ENCODE measurements at regions not wholly inside any gene's neighbourhood (a gene's known extent, or its start where the extent isn't known, plus 50 kb on each side); places are given as distances from the start of the nearest gene placed in this dataset.

DNA sequence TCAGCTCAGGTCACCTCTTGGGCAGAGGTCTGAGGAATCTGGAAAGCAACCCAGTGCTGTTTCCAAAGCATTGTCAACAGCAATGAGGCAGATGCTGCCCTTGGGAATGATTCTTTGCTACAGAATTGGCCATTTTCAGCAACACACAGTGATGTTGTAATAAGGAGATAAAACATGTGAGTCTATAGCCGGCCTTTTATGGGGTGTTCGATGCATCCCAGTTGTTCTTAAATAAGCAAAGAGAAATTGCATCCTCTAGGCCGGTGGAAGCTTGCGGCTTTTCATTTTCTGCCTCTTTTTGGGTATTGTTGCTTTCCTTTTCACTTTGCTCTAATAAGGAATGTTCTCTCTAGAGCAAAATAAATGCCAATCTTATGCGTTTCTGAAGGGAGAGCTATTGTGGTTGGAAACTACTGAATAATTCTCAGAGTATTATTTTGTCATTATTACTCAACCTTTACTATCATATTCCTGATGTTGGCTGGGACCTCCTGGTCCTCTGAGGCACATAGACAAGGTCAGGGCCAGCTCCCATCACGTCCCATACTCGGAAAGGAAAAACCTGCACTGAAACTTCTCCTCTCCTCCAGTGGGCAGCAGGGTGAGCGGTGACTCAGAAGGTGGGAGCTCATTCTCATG, 214.2 kb downstream of the CDH26 start:
- TF ChIP-seq, protein P1, sequence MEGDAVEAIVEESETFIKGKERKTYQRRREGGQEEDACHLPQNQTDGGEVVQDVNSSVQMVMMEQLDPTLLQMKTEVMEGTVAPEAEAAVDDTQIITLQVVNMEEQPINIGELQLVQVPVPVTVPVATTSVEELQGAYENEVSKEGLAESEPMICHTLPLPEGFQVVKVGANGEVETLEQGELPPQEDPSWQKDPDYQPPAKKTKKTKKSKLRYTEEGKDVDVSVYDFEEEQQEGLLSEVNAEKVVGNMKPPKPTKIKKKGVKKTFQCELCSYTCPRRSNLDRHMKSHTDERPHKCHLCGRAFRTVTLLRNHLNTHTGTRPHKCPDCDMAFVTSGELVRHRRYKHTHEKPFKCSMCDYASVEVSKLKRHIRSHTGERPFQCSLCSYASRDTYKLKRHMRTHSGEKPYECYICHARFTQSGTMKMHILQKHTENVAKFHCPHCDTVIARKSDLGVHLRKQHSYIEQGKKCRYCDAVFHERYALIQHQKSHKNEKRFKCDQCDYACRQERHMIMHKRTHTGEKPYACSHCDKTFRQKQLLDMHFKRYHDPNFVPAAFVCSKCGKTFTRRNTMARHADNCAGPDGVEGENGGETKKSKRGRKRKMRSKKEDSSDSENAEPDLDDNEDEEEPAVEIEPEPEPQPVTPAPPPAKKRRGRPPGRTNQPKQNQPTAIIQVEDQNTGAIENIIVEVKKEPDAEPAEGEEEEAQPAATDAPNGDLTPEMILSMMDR (IDR thresholded peaks at IDR 0.05): no peak
- intact Hi-C loops (cut with DNase I): no loop called here
- H3K27me3 ChIP-seq: no peaks in the 10 kb centered on the region
- no peak overlapping the region for H3K27ac ChIP-seq
- no peaks in the 10 kb centered on the region for H3K4me1 ChIP-seq
- H3K9me3 ChIP-seq: no peaks in the 10 kb centered on the region
- no peak overlapping the region for H3K4me3 ChIP-seq
- no peaks in the 10 kb centered on the region for H3K36me3 ChIP-seq
- no peak for DNase-seq (ENCODE audit: low spot score in 2 of 2)

DNA sequence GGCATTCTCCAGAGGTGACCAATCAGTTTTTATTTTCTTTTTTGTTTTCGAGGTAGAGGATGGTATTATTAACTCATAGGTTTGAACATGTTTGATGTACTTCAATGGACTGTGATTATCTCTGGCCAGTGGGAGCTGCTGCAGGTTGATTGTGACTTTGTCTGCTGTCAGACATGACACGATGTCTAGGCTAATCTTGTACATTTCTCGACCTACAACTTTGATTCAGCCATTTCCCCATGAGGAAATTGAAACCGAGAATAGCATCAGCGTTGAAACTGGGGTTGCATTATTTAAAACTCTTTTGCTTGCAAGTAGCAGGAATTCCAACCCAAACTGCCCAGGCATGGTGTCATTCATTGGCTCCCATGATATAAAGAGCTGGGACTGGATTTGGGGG, 218.9 kb downstream of the CDH26 start:
- no peak for DNase-seq (ENCODE audit: low spot score in 2 of 2)
- TF ChIP-seq, protein P1 (IDR thresholded peaks at IDR 0.05): no peak
- intact Hi-C loops (cut with DNase I): no loop called here

DNA sequence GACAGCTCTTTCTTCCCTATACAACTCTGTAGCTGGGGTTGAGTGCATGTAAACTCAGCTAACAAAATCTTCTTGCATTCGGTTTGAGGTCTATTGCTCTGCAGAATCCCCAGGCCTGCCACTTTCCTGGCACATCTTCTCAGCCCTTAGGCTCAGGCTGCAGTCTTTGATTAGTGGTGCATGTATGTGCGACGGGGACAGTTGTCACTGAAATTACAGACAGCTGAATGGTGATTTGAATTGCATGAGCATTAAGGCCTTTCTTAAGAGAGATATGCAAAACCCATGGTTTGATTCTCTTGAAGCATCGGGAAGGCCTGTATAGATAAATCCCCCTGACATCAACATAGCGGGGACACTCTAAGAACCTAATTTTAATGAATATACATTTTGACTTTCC, 222.8 kb downstream of the CDH26 start:
- TF ChIP-seq, protein P1 (IDR thresholded peaks at IDR 0.05): no peak
- Histone ChIP-seq H3K27me3 (no peaks in the 10 kb centered on the region), H3K4me1 (no peaks in the 10 kb centered on the region), H3K36me3 (no peaks in the 10 kb centered on the region), H3K4me3 (no peak overlapping the region), H3K9me3 (no peaks in the 10 kb centered on the region), H3K27ac (no peak overlapping the region)
- DNase-seq (ENCODE audit: low spot score in 2 of 2): no peak
- intact Hi-C loops (cut with DNase I): no loop called here

More for the DNA sequence above, 218.9 kb downstream of the CDH26 start:
- H3K27ac ChIP-seq: no peak overlapping the region
- no peaks in the 10 kb centered on the region for H3K27me3 ChIP-seq
- no peaks in the 10 kb centered on the region for H3K4me1 ChIP-seq
- H3K36me3 ChIP-seq: no peaks in the 10 kb centered on the region
- H3K4me3 ChIP-seq: no peak overlapping the region
- H3K9me3 ChIP-seq: no peaks in the 10 kb centered on the region

- no peaks in the 10 kb centered on the region for H3K36me3 ChIP-seq
- TF ChIP-seq, protein P1 (IDR thresholded peaks at IDR 0.05): no peak
- H3K4me3 ChIP-seq: no peak overlapping the region
- no peak for DNase-seq (ENCODE audit: low spot score in 2 of 2)
- no peaks in the 10 kb centered on the region for H3K4me1 ChIP-seq
- no peak overlapping the region for H3K27ac ChIP-seq
- intact Hi-C loops (cut with DNase I): no loop called here
- no peaks in the 10 kb centered on the region for H3K9me3 ChIP-seq
- no peaks in the 10 kb centered on the region for H3K27me3 ChIP-seq
Measured at GRCh38 chr20:60186412-60186811, 228.2 kb downstream of the CDH26 start.

DNA sequence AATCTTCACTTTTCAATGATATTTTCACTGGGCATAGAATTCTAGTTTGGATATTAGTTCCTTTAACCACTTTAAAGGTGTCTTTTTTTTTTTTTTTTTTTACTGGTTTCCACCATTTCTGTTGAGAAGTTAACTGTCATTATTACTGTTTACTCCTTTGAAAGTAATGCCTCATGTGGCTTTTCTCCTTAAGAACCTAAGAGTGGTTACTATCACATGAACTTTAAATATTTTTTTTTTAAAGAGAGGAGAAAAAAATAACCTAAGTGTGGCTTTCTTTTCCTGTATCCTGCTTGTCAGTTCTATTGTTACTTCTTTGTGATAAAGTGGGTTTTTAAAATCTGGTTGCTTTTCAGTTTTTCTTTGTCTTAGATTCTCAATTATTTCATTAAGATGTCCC, 229.5 kb downstream of the CDH26 start:
- Histone ChIP-seq H3K36me3 (no peaks in the 10 kb centered on the region), H3K9me3 (no peaks in the 10 kb centered on the region), H3K4me3 (no peak overlapping the region), H3K27ac (no peak overlapping the region), H3K4me1 (no peaks in the 10 kb centered on the region), H3K27me3 (no peaks in the 10 kb centered on the region)
- TF ChIP-seq, protein P1 (IDR thresholded peaks at IDR 0.05): no peak
- intact Hi-C loops (cut with DNase I): no loop called here
- no peak for DNase-seq (ENCODE audit: low spot score in 2 of 2)

DNA sequence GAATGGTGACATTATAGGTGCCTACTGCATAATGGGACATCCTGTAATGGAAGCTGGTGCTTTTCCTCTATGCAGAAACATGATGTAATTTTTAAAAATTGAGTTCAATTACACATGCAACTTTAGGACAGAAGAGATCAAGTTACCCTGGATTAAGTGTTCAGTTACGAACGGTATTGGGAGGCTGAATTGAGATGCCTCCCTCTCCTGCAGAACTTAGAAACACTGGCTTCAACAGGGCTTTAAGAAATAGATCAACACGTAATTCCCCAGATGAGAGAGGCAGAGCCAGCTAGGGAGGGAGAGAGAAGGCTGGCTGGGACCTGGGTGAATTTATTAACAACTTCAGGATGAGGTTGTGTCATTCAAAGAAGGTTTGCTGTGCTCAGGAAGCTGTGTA, 232.8 kb downstream of the CDH26 start:
- TF ChIP-seq, protein P1 (IDR thresholded peaks at IDR 0.05): no peak
- Histone ChIP-seq H3K4me1 (no peaks in the 10 kb centered on the region), H3K36me3 (no peaks in the 10 kb centered on the region), H3K27me3 (no peaks in the 10 kb centered on the region), H3K4me3 (no peak overlapping the region), H3K27ac (no peak overlapping the region), H3K9me3 (no peaks in the 10 kb centered on the region)
- intact Hi-C loops (cut with DNase I): no loop called here
- DNase-seq (ENCODE audit: low spot score in 2 of 2): no peak

Data from ascending aorta (tissue), 2 donors.